ENCODE measurements at regions not wholly inside any gene's neighbourhood (a gene's known extent, or its start where the extent isn't known, plus 50 kb on each side); places are given as distances from the start of the nearest gene placed in this dataset.

DNA sequence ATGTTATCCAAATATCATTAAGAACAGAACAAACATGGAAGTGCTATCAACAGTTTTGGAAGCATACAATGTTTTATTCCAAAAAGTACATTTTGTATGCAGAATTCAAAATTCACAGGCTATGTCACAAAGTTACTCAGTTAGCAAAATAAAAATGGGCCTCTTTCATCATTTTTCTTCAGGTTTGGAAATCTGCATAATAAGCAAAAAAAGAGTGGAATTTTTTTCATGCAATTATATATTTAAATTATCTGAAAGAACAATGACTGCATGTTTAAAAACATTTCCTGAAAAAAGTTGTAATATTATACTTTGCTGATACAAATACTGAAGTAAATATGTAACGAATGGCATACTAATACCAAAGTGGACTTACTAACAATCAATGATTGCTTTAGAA lies 161.2 kb upstream of the MBL2 start:
- DNase-seq, result no peak

DNA sequence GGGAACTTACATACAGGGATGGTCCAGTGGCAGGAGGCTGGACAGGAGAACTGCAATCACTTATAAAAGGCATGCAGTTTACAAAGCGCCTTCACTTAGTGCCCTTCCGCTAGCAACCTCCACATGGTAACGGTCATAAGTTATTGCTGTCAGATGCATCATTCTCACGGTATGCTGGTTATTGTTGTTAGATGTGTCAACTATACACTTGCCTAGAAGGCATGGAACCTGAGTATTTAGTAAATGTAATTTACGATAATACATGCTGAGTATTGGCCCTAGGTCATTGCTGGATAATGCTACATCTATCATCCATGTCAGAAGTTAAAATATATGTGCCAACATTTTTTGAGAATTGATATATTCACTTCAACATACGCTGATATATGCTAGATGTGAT lies 155.1 kb upstream of the MBL2 start:
- DNase-seq, result no peak

DNA sequence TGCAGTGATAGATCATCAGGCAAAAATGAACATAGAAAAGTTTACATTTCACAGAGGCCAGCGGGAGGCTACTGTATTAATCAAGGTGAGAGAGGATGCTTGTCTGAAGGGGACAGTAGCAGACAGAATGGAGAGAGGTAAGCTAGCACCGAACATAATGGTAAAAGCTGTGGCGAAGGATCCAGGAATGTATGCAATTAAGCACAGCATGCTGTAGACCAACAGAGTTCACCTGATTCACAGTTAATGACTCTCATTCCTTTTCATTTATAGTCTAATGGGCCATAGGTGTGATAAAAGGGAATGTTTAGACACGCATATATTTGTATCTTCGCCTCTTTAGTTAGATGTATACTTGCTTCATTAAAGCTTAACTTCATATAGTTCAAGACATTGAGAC lies 150.9 kb upstream of the MBL2 start:
- DNase-seq, result no peak

DNA sequence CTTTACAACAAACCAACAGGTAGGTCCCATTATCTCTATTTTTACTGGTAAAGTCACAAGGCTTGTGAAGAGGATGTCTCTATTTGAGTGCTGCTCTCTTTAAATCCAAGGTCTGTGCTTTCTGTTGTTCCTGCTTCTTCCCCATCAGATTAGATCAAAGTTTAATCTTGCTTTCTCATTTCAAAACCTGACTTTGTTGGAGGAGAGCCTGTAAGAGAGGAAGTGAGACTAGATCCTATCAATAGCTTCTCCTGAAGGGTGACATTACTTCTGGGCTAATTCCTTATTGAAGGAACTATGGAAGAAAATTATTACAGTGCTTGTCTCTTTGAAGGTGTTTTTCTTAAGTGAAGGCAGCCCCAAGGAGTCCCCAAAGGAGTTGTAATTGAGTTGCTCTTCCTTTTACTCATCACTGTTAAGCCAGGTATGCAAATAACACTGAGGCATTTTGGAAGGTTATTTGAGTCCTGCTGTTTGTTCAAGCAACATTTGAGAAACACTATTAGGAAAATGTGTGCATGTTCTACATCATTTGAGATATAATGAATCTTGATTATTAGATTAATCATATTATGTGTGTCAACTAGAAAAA lies 146.2 kb upstream of the MBL2 start:
- no peak for DNase-seq

DNA sequence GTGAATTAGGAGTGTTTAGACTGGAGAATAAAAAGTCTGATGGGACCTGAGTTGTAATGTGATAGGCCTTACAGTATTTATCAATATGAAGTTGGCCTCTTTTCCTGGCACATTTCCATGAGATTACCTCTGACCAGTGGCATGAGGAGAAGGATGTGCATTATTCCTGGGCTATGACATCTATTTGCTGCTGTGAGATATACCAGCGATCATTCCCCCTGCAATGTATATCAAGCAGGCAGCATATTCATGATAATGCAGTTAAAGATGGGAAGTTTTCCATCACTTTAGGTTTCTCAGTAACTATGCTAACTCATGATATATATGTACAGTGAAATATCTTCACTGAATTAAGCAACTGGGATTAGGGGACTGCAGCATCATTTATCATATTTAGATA lies 142.8 kb upstream of the MBL2 start:
- DNase-seq, result no peak

DNA sequence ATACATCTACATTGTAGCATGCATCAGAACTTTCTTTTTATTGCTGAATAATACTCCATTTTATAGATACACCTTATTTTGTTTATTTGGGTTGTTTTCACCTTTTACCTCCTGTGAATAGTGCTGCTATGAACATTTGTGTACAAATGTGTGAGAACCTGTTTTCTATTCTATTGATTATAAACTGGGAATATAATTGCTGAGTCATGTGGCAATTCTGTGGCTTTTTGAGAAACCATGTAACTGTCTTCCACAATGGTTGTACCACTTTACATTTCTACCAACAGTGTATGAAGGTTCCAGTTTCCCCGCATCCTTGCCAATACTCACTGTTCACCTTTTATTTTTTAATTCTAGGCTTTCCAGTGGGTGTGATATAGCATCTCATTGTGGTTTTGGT lies 138.6 kb upstream of the MBL2 start:
- no peak for DNase-seq

DNA sequence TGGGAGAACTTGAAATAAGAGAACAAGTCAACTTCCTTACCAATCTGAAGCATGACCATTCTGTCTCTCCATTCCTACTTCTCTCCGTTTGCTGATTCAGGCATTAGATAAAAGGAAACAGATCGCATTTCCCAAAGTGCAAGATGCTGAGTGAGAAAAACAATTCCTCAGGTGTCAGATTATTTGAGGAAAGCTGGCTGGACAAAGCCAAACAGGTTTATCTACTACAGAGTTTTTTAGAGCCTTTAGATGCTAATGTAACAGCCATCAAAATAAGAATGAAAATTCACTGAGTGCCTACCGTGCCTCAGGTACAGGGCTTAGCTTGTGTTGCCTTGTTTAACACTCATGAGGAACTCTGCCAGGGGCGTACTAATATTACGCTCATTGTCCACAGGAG lies 135.9 kb upstream of the MBL2 start:
- DNase-seq, result no peak

DNA sequence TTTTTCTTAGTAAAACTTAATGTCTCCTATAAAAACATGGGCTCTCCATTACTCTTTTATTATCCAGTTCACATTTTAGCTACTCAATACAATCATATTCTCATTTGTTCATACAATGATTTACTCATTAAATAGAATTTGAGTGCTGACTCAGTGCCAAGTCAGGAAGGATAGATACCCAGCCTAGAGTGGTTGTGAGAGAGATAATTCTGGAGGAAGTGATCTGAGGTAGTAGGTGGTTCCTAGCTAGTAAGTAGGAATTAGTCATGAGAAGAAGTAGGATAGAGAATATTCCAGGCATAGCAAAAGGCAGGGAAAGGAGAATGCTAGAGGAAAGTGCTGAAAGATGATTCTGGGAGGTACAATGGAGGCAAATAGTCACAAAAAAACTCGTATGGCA lies 133.5 kb upstream of the MBL2 start:
- no peak for DNase-seq

DNA sequence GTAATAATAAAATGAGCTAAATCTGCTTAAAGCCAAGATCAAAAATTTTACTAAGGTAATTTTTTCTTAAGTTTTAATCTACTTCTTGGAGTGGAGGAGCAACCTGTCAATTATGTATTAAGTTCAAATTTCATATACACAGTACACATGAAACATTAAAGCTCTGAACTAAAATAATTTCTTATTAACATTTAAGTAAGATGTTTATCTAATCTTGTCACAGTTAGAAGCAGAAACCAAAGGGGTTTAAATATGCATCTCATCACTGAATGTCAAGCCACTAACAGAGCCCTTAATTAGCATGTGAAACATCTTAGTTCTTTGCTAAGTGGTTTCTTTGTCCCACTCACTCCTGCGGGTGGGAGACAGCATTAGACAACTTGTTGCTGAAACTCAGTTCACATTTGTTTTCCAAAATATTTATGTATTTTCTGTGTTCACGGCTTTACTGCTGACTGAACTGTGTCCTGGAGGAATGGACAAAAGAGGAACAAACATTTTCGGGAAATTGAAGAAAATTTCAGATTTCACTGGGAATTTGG lies 130.9 kb upstream of the MBL2 start:
- DNase-seq, result no peak

DNA sequence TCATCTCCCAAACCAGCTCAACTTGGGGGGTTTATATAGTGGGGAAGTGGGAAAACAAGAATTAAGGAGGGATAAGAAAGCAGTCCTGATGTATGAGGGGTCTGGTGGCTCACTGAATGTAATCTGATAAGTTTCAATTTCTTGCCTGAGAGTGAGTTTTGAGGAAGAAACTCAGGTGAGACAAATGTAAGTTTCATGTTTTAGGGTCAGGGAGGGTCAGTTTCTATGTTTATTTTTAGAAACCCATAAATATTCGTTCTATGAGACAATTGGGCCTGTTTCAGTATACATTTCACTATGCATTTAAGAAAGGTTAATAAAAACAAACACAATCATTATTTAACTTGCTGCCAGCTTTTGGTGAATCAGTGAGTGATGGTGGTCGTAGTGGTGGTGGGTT lies 128.0 kb upstream of the MBL2 start:
- DNase-seq, result no peak

DNA sequence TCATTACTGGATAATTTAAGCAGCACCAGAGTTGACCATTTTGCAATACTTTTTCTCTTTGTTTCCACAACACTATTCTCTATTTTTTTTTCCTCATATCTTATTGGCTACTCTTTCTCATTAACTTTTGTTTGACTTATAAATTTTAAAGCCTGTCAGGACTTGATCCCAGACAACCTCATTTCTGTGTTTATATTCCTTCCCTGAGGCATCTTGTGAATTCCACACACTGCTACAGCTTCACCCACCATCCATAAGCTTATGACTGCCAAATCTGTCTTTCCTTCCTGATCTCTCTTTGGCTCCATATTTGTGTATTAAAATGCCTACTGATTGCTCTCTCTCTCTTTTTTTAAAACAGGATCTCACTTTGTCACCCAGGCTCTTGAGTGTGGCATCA lies 124.6 kb upstream of the MBL2 start:
- DNase-seq, result no peak

DNA sequence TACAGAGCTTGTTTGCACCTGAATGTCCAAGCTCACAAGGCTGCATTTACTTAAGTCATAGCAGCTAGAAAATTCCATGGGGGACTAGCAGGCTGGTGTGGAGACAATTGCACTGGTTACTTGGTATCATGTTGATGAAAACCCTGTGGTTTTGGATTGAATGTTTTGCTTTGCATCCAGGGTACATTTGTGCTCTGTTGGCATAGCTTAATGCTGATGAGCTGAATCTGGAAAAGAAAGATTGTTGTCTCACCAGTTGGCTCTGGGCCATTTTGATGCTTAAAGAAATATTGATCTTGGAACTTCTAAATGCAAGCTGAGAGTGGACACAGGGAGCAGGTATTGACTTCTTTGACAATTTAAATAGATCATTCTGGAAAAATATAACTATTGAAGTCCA lies 122.5 kb upstream of the MBL2 start:
- no peak for DNase-seq

DNA sequence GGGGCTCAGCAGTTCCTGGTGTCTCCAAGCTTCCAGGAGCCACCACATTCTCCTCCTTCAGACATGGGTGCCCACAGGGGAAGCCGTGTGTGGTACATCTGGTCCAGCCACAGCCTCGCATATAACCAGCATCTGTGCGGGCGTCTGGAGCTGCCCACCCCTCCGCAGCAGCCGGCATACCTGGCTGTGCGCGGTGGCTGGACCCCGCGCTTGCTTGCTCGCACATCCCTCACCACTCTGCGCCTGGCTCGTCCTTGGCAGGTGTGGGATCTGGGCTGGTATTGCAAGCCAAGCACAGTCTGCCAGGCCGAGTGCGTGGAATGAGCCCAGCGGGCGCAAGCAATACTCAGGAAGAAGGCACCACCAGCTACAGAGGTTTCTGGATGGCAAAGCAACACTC lies 117.7 kb upstream of the MBL2 start:
- DNase-seq, result no peak

DNA sequence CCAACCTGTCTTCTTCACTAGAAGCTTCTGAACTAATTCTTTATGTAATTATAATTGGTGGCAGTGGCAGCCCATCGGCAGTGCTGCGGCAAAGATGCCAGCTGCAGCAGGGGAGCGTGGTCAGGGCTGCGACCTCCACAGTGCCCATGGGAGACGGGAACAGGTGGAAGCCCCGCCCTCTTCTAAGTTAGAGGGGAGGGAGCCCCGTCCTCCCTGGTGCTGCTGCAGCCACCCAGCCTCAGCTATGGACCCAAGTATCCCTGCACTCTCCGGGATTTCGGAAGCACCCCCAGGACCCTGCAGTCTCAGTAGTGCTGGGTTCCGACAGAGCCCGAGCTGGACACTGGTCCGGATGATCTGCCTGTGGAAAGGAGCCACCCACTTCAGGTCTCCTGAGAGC lies 117.0 kb upstream of the MBL2 start:
- no peak for DNase-seq

DNA sequence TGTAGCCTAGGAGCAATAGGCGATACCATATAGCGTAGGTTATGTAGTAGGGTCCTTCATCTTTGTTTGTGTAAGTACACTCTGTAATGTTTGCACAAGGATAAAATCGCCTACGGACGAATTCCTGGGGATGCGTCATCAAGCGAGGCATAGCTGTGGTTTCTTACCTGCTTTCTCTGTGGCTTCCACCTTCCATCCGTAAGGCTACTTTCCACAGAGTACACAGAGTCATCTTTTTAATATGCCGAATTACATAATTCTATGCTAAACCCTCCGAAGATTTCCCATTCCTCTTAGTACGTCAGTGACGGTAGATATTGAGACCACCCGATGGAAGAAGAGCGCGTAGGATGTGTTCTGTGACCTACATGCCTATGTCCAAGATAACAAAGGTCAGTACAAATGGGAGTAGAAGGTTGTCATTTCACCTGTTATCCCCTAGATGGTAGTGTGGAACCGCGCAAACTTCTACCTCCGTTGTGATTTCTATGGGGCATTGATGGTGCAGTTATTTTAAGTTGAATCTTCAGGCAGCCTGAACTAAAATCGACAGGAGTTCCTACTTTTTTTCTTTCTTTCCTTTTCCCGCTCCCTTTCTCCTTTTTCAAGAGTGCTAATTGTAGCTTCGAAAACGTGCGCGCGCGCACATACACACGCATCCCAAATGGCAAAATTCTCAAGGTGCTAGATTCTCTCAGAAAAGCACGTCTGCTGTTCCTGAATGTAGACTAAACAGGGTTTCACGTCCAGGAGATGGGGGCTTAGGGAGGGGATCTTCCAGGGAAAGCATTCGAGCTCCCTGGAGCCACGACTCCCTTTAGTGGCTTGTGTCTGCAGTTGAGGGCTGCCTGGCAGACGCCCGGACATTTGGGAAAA lies 111.7 kb upstream of the MBL2 start:
- DNase-seq, result no peak

DNA sequence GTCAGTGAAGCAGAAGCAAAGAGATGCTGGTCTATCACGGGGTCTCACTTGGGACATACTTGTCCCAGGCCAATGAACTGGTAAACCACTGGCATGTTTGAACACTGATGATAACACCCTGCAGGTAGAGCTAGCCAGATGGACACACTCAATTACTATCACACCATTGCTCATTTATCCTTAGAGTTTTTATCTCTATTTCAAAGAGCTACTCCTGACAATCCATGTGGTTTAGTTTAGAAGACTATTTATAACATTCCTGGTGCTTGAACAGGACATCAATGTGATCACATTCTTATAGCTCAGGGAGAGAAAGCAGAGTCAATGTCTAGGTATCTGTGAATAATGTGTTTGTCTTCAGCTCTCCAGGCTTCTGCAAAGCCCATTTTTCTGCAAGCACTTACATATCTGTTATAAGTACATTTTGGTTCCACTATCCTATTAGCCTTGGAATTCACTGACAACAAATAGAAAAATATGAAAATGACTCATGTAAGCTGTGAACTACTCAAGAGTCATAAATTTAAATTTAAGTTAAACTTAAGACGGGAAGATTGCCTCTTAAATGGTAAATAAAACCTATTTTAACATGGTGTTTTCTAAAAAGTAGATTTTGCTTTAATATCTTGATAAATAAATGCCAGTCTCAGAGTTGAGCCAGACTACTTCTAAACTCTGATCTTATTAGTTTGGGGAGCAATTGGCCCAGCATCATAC lies 106.7 kb upstream of the MBL2 start:
- DNase-seq, result no peak

DNA sequence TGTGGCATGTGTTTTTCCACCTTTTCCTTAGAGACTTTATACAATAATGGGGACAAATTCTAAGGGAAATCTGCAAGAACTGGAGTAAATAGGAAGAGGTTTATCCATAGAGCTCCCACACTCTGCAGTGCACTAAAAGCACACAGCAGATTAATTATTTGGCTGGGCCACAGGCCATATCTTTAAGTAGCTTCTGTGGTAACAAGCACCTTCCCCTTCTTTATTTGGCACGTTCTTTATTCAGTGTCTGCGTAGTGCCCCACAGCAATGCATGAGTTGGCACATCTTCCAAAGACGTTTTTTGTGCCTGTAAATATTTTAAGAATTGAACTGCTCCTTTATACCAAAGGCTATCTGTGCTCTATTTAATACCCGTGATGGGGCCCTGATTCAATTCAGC lies 104.9 kb upstream of the MBL2 start:
- no peak for DNase-seq

DNA sequence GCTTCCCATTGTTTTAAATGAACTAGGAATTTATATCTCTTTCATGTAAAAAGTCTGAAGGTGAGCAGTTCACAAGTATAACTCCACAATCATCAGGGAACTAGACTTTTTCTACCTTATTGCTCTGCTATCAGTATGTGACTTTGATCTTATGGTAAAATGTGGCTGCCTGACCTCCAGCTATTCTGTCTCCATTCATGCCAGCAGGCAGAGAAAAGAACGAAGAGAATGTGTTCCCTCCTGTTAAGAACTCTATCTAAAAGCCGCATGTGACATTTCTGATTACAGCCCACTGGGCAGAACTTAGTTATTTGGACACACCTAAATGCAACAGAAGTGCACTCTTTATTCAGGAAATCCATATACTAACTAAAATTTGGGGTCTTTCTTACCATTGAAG lies 102.8 kb upstream of the MBL2 start:
- DNase-seq, result no peak

DNA sequence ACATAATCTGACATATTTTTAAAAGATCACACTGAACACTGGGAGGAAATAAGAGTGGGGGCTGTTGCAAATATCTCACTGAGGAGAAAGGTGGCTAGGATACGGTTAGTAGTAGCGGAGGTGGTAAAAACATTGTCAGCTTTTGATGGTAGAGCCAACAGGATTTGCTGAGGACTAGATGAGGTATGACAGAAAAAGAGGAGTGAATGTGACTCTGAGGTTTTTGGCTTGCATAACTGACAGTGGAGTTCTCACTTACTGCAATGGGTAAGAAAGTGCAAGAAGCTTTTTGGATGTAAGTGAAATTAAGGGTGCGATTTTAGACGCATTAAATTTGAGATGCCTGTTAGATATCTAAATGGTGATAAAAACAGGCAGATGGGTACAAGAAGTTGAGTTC lies 102.0 kb upstream of the MBL2 start:
- DNase-seq, result no peak

DNA sequence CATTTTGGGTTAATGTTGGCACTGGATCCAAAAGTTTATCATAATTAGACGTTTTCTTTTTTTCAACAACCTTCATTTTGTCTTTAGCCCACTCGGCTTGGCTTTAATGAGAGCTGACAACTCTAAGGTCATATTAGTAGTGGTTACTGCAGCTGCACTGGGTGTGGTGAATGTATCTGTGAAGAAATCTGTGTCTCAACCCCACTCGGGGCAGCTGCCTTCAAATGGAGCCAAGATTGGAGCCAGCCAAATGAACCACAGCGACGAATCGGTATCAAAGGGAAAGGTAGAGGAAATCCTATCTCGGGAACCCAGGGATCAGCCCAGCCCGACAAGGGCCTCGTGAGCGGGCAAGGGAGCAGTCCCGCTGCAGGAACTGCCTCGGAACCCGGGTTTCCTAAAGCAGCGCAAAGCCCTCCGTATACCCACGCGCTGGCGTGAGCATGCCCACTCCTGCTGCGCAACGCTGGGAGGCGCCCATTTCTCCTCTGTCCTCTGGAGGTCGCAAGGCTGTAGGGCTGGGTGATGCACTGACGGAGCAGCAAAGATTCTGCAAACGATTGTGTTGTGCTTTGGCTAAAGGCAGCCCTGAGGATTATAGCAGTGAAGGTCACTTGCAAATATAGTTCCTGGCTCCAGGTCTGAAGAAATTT lies 98.7 kb upstream of the MBL2 start:
- no peak for DNase-seq

DNA sequence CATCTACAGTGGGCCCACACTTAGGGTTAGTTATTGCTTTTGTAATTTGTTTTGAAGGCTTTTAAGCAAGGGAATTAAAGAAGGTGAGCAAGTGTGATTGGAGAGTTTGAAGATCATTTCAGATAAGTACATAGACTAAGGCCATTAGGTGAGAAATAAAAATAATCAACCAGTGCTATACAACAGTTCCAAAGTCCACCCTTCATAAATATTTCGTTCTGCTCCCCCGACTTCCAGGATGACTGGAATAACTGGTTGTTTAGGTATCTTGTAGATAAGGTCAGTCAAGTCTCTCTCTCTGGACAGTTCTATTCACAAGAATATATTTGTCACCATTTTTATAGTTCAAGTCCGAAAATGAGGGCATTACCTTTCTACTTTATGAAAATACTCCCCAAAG lies 98.0 kb upstream of the MBL2 start:
- no peak for DNase-seq

DNA sequence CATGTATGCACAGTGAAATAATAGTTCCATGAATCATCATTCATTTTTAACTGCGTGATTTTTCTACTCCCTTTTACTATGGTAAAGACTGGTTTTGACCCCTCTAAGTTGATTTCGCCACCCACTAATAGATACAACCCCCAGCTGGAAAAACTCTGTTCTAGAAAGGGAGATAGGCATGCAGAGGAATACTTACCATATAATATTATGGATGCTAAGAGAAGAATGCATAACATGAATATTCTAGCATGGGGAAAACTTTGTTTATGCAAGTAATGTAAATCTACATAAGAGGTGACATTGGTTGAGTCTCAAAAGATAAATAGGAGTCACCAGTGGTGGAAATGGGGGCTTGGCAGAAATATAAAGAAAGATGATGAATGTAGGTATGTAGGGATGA lies 97.3 kb upstream of the MBL2 start:
- DNase-seq, result no peak

DNA sequence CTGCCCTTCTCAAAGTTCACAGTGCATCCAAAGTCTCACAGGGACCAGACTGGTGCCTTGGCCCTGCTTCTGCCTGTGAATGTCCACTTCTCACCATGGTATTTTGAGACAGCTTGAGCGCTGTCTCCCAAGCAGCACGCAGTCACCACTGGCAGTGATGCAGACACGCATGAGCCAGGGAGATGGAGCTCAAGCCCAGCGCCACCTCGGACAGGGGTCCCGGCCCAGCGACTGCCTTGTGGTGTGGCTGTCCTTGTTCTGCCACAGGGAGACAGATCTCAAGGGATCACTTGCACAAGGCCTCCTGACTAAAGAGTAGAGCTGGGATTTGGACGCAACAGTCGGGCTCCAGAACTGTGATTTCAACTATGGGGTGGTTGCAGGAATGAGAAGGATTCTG lies 92.6 kb upstream of the MBL2 start:
- DNase-seq, result no peak
